ENCODE measurements at regions not wholly inside any gene's neighbourhood (a gene's known extent, or its start where the extent isn't known, plus 50 kb on each side); places are given as distances from the start of the nearest gene placed in this dataset.

DNA sequence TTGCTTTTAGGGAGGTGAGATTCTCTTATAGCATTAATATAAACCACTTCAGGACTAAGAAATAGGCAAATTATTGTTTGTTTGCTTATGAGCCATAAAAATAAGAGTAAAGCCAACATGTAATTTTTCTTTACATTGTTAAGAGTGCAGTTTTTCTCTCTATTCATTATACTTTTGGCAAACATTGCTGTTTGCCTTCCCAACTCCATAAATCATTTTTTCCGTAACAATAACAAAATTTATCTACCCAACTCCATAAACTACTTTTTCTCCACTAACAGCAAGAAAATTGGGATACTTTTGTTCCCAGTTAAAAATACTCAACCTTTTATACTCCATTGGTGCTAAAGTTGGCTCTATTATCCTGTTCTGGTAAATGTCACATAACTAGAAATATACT is 229.7 kb upstream of the GPRIN3 start:
- no peak for DNase-seq (ENCODE audit: low read depth, low spot score)
- H3K4me2 ChIP-seq (ENCODE audit: control insufficient read depth, extremely low read depth, insufficient read depth, low read depth, low read length): no peak overlapping the region
- no peak overlapping the region for H2AFZ ChIP-seq (ENCODE audit: control insufficient read depth, low read length)
- H3K9me1 ChIP-seq (ENCODE audit: control insufficient read depth, extremely low read depth, insufficient read depth, low read length): no peaks in the 10 kb centered on the region
- dilution Hi-C loops (cut with MboI; ENCODE audit: extremely low pct_ligation_motif_present, low sequenced_read_pairs): no loop called here
- H3K9me3 ChIP-seq (ENCODE audit: control insufficient read depth, low read depth, low read length): no peaks in the 10 kb centered on the region
- H3K27me3 ChIP-seq (ENCODE audit: control insufficient read depth, extremely low read depth, insufficient read depth, low read length): no peaks in the 10 kb centered on the region
- H3K36me3 ChIP-seq (ENCODE audit: control insufficient read depth in 2 of 2, extremely low read depth in 1 of 2, insufficient read depth in 2 of 2, low read length in 2 of 2): no peaks in the 10 kb centered on the region
- no peak overlapping the region for H3K27ac ChIP-seq (ENCODE audit: control insufficient read depth, insufficient read depth, low read length)
- no peak overlapping the region for H3K4me3 ChIP-seq (ENCODE audit: control insufficient read depth in 2 of 3, extremely low read depth in 1 of 3, insufficient read depth in 2 of 3, low read depth in 1 of 3, low read length in 3 of 3)
- H3K4me1 ChIP-seq (ENCODE audit: control insufficient read depth, extremely low read depth, insufficient read depth, low read length): no peaks in the 10 kb centered on the region
- no peaks in the 10 kb centered on the region for H3K79me2 ChIP-seq (ENCODE audit: control insufficient read depth, insufficient read depth, low read length)
- H3K9ac ChIP-seq (ENCODE audit: control insufficient read depth, extremely low read depth, insufficient read depth, low read length): no peak overlapping the region
- H4K20me1 ChIP-seq (ENCODE audit: control insufficient read depth, extremely low read depth, insufficient read depth, low read length): no peaks in the 10 kb centered on the region
- FAIRE-seq: no peak
- TF ChIP-seq, protein P1, sequence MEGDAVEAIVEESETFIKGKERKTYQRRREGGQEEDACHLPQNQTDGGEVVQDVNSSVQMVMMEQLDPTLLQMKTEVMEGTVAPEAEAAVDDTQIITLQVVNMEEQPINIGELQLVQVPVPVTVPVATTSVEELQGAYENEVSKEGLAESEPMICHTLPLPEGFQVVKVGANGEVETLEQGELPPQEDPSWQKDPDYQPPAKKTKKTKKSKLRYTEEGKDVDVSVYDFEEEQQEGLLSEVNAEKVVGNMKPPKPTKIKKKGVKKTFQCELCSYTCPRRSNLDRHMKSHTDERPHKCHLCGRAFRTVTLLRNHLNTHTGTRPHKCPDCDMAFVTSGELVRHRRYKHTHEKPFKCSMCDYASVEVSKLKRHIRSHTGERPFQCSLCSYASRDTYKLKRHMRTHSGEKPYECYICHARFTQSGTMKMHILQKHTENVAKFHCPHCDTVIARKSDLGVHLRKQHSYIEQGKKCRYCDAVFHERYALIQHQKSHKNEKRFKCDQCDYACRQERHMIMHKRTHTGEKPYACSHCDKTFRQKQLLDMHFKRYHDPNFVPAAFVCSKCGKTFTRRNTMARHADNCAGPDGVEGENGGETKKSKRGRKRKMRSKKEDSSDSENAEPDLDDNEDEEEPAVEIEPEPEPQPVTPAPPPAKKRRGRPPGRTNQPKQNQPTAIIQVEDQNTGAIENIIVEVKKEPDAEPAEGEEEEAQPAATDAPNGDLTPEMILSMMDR (optimal IDR thresholded peaks at IDR 0.05 in 1 of 3, IDR thresholded peaks at IDR 0.05 in 1 of 3, conservative IDR thresholded peaks at IDR 0.05 in 1 of 3; ENCODE audit: extremely low read depth in 1 of 3, insufficient read depth in 2 of 3, low read length in 3 of 3): no peak
- TF ChIP-seq EZH2 (IDR thresholded peaks at IDR 0.05; ENCODE audit: low read length): no peak

DNA sequence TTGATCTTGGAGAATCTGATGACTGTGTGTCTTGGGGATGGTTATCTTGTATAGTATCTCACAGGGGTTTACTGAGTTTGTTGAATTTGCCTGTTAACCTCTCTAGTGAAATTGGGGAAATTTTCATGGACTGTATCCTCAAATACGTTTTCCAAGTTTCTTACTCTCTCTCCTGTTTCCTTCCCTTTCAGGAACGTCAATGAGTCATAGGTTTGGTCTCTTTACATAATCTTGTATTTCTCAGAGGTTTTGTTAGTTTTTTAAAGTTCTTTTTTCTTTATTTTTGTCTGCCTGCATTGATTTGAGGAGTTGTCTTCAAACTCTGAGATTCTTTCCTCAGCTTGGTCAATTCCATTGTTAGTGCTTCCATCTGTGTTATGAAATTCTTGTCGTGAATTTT is 227.7 kb upstream of the GPRIN3 start:
- dilution Hi-C loops (cut with MboI; ENCODE audit: extremely low pct_ligation_motif_present, low sequenced_read_pairs): no loop called here
- H3K4me1 ChIP-seq (ENCODE audit: control insufficient read depth, extremely low read depth, insufficient read depth, low read length): no peaks in the 10 kb centered on the region
- no peaks in the 10 kb centered on the region for H3K27me3 ChIP-seq (ENCODE audit: control insufficient read depth, extremely low read depth, insufficient read depth, low read length)
- H3K79me2 ChIP-seq (ENCODE audit: control insufficient read depth, insufficient read depth, low read length): no peaks in the 10 kb centered on the region
- FAIRE-seq (no peak), DNase-seq (ENCODE audit: low read depth, low spot score) (no peak)
- no peaks in the 10 kb centered on the region for H3K9me1 ChIP-seq (ENCODE audit: control insufficient read depth, extremely low read depth, insufficient read depth, low read length)
- no peak overlapping the region for H3K4me2 ChIP-seq (ENCODE audit: control insufficient read depth, extremely low read depth, insufficient read depth, low read depth, low read length)
- H3K36me3 ChIP-seq (ENCODE audit: control insufficient read depth in 2 of 2, extremely low read depth in 1 of 2, insufficient read depth in 2 of 2, low read length in 2 of 2): no peaks in the 10 kb centered on the region
- no peak overlapping the region for H3K27ac ChIP-seq (ENCODE audit: control insufficient read depth, insufficient read depth, low read length)
- TF ChIP-seq EZH2 (IDR thresholded peaks at IDR 0.05; ENCODE audit: low read length): no peak
- TF ChIP-seq, protein P1 (optimal IDR thresholded peaks at IDR 0.05 in 1 of 3, IDR thresholded peaks at IDR 0.05 in 1 of 3, conservative IDR thresholded peaks at IDR 0.05 in 1 of 3; ENCODE audit: extremely low read depth in 1 of 3, insufficient read depth in 2 of 3, low read length in 3 of 3): no peak
- H3K9ac ChIP-seq (ENCODE audit: control insufficient read depth, extremely low read depth, insufficient read depth, low read length): no peak overlapping the region
- no peak overlapping the region for H3K4me3 ChIP-seq (ENCODE audit: control insufficient read depth in 2 of 3, extremely low read depth in 1 of 3, insufficient read depth in 2 of 3, low read depth in 1 of 3, low read length in 3 of 3)
- H2AFZ ChIP-seq (ENCODE audit: control insufficient read depth, low read length): no peak overlapping the region
- H4K20me1 ChIP-seq (ENCODE audit: control insufficient read depth, extremely low read depth, insufficient read depth, low read length): no peaks in the 10 kb centered on the region
- H3K9me3 ChIP-seq (ENCODE audit: control insufficient read depth, low read depth, low read length): no peaks in the 10 kb centered on the region

All from keratinocyte (primary cell).